GM19025 (cell line): ENCODE measurements at regions not wholly inside any gene's neighbourhood (a gene's known extent, or its start where the extent isn't known, plus 50 kb on each side); places are given as distances from the start of the nearest gene placed in this dataset.

Source experiments
- ATAC-seq: cut with Tn5 transposase; IDR thresholded peaks from one replicate; pipeline ENCODE4 v1.9.1; 2021; ENCODE audit warnings: mild to moderate bottlenecking, low read depth, moderate library complexity; ENCODE audit not compliant: unreplicated experiment

DNA sequence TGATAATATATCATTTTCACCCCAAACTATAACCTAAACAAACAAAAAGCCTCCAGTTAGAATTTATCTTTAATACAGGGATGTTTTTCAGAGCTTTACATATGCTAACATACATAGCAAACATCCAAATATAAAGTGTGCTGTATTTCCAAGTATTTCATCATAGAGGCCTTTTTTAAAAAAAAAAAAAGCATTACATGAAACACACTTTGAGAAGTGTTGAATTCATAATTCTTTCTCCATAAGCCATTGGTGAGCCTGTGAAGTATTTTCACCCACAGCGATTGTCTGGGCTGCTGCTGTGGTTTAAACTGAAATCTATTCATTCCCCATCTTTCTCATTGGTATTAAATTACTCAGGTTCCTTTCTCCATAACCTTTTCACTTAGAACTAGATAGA, 503.4 kb upstream of the CDH8 start:
- no peak for ATAC-seq

DNA sequence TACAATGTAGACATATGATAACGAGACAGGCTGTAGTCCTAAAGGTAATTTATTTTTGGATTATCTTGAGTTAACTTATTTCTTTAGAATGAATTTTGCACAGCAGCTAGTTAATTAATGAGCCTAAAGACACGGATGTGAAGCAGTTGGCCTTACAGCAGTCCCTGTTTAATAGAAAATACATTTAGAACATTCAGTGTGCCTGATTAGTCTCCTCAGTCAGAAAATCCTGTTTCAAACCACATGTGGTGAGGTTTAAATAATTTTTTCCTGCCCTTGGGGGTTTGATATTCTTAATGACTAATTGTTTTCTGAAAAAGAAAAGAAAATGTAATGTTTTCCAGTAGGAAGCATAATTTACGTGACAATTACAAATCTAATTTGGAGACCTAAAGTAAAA, 494.2 kb upstream of the CDH8 start:
- no peak for ATAC-seq

GRCh38 chr16:62516001-62516400, 479.8 kb upstream of the CDH8 start:
- ATAC-seq: no peak

- ATAC-seq: no peak
Observed at GRCh38 chr16:62503073-62503472, 466.8 kb upstream of the CDH8 start.

GRCh38 chr16:62478903-62479458, 442.7 kb upstream of the CDH8 start:
- no peak for ATAC-seq

DNA sequence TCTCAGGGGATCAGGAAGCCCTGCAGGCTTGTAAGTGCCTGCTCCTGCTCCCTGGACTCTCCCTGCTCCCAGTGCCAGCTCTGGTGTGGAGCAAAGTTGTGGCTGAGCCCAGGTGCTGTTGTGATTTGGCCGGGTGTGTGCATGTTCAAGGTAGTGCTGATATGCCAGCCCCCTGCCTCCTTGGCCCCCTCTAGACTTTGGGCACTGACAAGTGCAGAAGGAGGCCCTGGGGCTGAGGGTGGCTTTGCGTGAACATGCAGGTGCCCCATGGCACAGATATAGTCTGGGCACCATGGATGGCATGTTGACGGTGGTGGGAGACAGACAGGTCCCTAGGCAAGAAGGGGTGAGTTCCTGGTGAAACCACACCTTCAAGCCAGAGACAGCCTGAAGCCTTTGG, 441.6 kb upstream of the CDH8 start:
- no peak for ATAC-seq

GRCh38 chr16:62475573-62475972, 439.3 kb upstream of the CDH8 start:
- no peak for ATAC-seq

GRCh38 chr16:62462971-62463370, 426.7 kb upstream of the CDH8 start:
- no peak for ATAC-seq

- no peak for ATAC-seq
Observed at GRCh38 chr16:62450291-62450690, 414.1 kb upstream of the CDH8 start.

DNA sequence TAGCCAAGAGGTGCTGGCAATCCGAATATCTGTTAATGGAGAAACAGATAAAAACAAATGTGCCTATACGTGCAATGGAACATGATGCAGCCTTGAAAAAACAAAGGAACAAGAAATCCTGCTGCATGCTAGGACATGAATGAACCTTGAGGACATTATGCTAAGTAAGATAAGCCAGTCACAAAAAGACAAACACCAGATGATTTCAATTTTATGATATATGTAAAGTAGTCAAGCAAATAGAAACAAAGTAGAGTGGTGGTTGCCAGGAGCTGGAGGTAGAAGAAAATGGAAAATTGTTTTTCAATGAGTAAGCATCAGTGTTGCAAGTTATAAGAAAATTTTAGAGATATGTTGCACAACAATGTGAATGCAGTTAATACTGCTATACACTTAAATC, 409.7 kb upstream of the CDH8 start:
- no peak for ATAC-seq

GRCh38 chr16:62424206-62424605, 388.0 kb upstream of the CDH8 start:
- no peak for ATAC-seq

GRCh38 chr16:62408760-62409159, 372.5 kb upstream of the CDH8 start:
- no peak for ATAC-seq

- no peak for ATAC-seq
Observed at GRCh38 chr16:62406387-62406786, 370.1 kb upstream of the CDH8 start.

DNA sequence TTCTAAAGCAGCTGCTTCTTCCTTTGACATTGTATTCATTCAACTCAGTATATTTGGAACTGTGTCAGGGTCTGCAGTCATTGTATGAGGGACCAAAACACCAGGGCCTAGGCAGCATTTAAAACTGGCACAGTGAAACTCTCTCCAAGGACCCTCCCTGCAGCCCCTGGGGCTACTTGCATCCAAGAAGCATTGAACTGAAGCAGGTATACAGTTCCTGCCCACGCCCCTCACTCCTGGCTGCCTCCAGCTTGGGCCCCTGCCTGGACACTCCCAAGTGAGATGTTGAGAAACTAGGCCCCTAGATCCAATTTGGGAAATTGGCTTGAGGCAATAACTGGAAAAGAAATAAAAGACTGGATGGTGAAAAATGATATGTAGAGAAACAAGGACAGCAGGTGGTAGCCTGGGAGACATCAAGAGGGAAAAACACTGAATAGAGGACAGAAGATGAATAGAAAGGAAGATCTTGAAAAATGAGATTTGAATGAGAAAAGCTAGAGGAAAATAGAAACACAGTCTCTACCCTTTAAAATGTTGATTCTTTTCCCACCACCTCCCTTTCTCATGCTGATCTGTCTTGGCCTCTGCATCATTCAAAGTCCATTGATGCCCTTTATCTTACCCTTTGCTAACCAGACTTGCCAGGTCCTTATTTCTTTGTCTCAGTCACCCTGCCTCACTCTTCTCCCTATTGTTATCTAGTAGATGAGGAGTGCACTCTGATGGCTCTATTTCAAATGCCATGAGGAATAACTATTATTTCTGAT, 368.8 kb upstream of the CDH8 start:
- ATAC-seq: no peak

- no peak for ATAC-seq
Observed at GRCh38 chr16:62392698-62393097, 356.5 kb upstream of the CDH8 start.

- no peak for ATAC-seq
Observed at GRCh38 chr16:62391940-62392339, 355.7 kb upstream of the CDH8 start.

- no peak for ATAC-seq
Observed at GRCh38 chr16:62391134-62391533, 354.9 kb upstream of the CDH8 start.

DNA sequence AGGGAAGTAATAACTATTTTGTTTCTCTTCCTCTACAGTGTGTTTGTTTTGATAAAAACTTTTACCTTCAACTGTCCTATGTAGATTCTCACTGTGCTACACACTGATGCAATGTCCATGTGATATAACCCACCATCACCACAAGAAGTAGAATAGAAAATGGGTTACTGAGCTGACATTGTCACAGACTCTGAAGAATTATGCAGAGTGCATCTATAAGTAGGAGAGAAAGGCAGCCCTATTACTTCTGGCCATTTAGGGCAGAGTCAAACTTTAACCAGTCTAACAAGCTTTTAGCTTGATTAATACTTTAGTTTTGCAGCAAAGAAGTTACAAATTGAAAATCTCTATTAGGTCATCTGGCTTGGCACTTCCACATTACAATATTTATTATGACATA, 354.0 kb upstream of the CDH8 start:
- ATAC-seq: no peak

- no peak for ATAC-seq
Observed at GRCh38 chr16:62386411-62386810, 350.2 kb upstream of the CDH8 start.

GRCh38 chr16:62383941-62384340, 347.7 kb upstream of the CDH8 start:
- no peak for ATAC-seq

DNA sequence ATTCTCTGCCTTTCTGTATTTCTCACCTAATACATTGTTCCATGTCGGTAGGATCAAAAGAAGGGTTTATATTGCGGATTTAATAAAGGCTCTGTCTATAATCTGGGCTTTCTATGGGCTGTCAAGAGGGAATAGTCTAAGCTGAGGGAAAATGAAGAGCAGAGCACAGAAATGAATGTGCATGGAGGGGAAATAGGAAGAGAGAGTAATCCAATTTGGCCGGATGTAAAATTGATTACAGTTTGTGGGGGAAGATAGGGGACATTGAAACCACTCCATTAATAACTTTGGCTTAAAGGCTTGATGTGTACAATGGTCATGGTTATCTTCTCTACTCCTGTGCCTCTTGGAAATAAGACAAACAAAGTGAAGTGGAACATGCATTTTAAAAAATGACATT, 334.2 kb upstream of the CDH8 start:
- no peak for ATAC-seq

GRCh38 chr16:62363501-62363900, 327.3 kb upstream of the CDH8 start:
- ATAC-seq: no peak

- no peak for ATAC-seq
Observed at GRCh38 chr16:62353355-62353754, 317.1 kb upstream of the CDH8 start.
